Endothelial cell of umbilical vein (primary cell): ENCODE measurements at regions not wholly inside any gene's neighbourhood (a gene's known extent, or its start where the extent isn't known, plus 50 kb on each side); places are given as distances from the start of the nearest gene placed in this dataset.

ENCODE experiments used
- BruUV-seq: library from RNA; stranded (reverse); fragments of 400-500 nt; replicated peaks from 2 replicates; lab custom pipeline; 2021; lab: Mats Ljungman, UMichigan
- CTCF ChIA-PET: fragments of 300-600, 350-600 bp; sonication (Branson Sonifier 250); formaldehyde crosslinking; loops from one replicate; lab custom pipeline; 2021; ENCODE audit warnings: antibody characterized with exemption, inconsistent platforms; lab: Charles Lee
- POLR2A ChIA-PET: fragments of 300-600, 350-600 bp; sonication (Branson Sonifier 250); formaldehyde crosslinking; loops from one replicate; lab custom pipeline; 2021; ENCODE audit warnings: antibody characterized with exemption, inconsistent platforms; lab: Charles Lee
- DNase-seq: peaks from one replicate; pipeline ENCODE4 v3.0.0-alpha.2; 2011; ENCODE audit warnings: low read depth, low spot score
- FAIRE-seq: peaks from 2 replicates; lab custom pipeline; 2011; peaks lifted over from hg19 to GRCh38; lab: Jason Lieb, UNC
- H2AFZ ChIP-seq: 2 replicates; pipeline ENCODE4 v1.6.0; 2012; ENCODE audit warnings: low read depth, low read length, control low read depth, inconsistent platforms
- H3K27ac ChIP-seq: 2 replicates; pipeline ENCODE4 v1.5.1; 2011; ENCODE audit warnings: low read depth, mild to moderate bottlenecking, control low read depth, low read length, moderate library complexity; ENCODE audit not compliant: insufficient read depth
- H3K27me3 ChIP-seq, 2 experiments: 2 replicates each; pipeline versions ENCODE4 v1.6.0 to v1.6.1; 2011; ENCODE audit warnings: low read length in 2 of 2, mixed read lengths in 1 of 2; ENCODE audit not compliant: control insufficient read depth in 2 of 2, insufficient read depth in 2 of 2
- H3K36me3 ChIP-seq, 2 experiments: 2 replicates in 1 of 2; 3 replicates in 1 of 2; pipeline ENCODE4 v1.5.1; 2011; ENCODE audit warnings: low read length in 2 of 2, mild to moderate bottlenecking in 1 of 2, moderate library complexity in 1 of 2; ENCODE audit not compliant: control insufficient read depth in 2 of 2, insufficient read depth in 2 of 2; ENCODE audit errors: extremely low read depth in 1 of 2
- H3K4me1 ChIP-seq: 3 replicates; pipeline ENCODE4 v1.5.1; 2011; ENCODE audit warnings: mild to moderate bottlenecking, low read length; ENCODE audit not compliant: control insufficient read depth, insufficient read depth; ENCODE audit errors: extremely low read depth
- H3K4me2 ChIP-seq: 2 replicates; pipeline ENCODE4 v1.6.1; 2011; ENCODE audit warnings: low read length, control low read depth, mixed read lengths; ENCODE audit not compliant: insufficient read depth
- H3K4me3 ChIP-seq, 3 experiments: fragments of 200-600 bp in 1 of 3; sonication (generic), shearing (Covaris generic) in 1 of 3; replicated peaks in 1 of 3; 2 replicates each; pipeline ENCODE4 v1.5.1; 2011 to 2016; ENCODE audit warnings: control low read depth in 3 of 3, low read length in 3 of 3, mild to moderate bottlenecking in 2 of 3, inconsistent platforms in 1 of 3, low read depth in 1 of 3, moderate library complexity in 1 of 3; ENCODE audit not compliant: insufficient read depth in 1 of 3
- H3K79me2 ChIP-seq: 2 replicates; pipeline ENCODE4 v1.6.0; 2012; ENCODE audit warnings: low read length, inconsistent platforms; ENCODE audit not compliant: control insufficient read depth, insufficient read depth
- H3K9ac ChIP-seq: replicated peaks from 2 replicates; pipeline ENCODE3; 2011; ENCODE audit warnings: low read length, control low read depth; ENCODE audit not compliant: insufficient read depth; ENCODE audit errors: extremely low read depth
- H3K9me1 ChIP-seq: replicated peaks from 3 replicates; pipeline ENCODE4 v1.6.0; 2011; ENCODE audit warnings: mild to moderate bottlenecking, low read length; ENCODE audit not compliant: control insufficient read depth, insufficient read depth; ENCODE audit errors: extremely low read depth
- H3K9me3 ChIP-seq: replicated peaks from 2 replicates; pipeline ENCODE4 v1.5.1; 2012; ENCODE audit warnings: low read length, inconsistent platforms; ENCODE audit not compliant: control insufficient read depth, insufficient read depth
- H4K20me1 ChIP-seq: replicated peaks from 2 replicates; pipeline ENCODE3; 2011; ENCODE audit warnings: mild to moderate bottlenecking, low read length; ENCODE audit not compliant: control insufficient read depth, insufficient read depth; ENCODE audit errors: extremely low read depth
- EZH2 ChIP-seq: IDR thresholded peaks from 2 replicates; pipeline ENCODE4 v1.6.1; 2012; ENCODE audit warnings: borderline replicate concordance, low read depth, mild to moderate bottlenecking, moderate library complexity, low read length, inconsistent platforms; ENCODE audit not compliant: severe bottlenecking
- FOS ChIP-seq: IDR thresholded peaks from 2 replicates; pipeline ENCODE4 v1.6.1; 2011; ENCODE audit warnings: mild to moderate bottlenecking, low read length, moderate library complexity, borderline replicate concordance; ENCODE audit not compliant: insufficient read depth
- GATA2 ChIP-seq: IDR thresholded peaks from 2 replicates; pipeline ENCODE4 v1.7.0; 2011; ENCODE audit warnings: low read depth, mild to moderate bottlenecking, moderate library complexity, mixed read lengths, low read length; ENCODE audit not compliant: insufficient read length, insufficient read depth
- JUN ChIP-seq: IDR thresholded peaks from 2 replicates; pipeline ENCODE4 v1.6.1; 2011; ENCODE audit warnings: borderline replicate concordance, low read depth; ENCODE audit not compliant: insufficient read length, insufficient read depth
- MYC ChIP-seq: IDR thresholded peaks from one replicate; pipeline ENCODE4 v1.6.1; 2011; ENCODE audit warnings: mild to moderate bottlenecking, low read depth, low read length
- POLR2A ChIP-seq: IDR thresholded peaks from 2 replicates; pipeline ENCODE4 v1.6.1; 2012; ENCODE audit warnings: low read depth, mild to moderate bottlenecking, control low read depth, low read length
- POLR2AphosphoS5 ChIP-seq: IDR thresholded peaks from 2 replicates; pipeline ENCODE4 v1.6.1; 2012; ENCODE audit warnings: low read depth, mild to moderate bottlenecking, control low read depth, low read length, moderate library complexity; ENCODE audit not compliant: insufficient read depth
- dilution Hi-C: fragments of 300-500 bp; cut with MboI; formaldehyde crosslinking; loops from one replicate; pipeline ENCODE4 v1.15.0; 2019; ENCODE audit warnings: low sequenced_read_pairs; ENCODE audit not compliant: extremely low pct_ligation_motif_present
- intact Hi-C: fragments of 100-400 bp; cut with micrococcal nuclease; formaldehyde crosslinking; loops from one replicate; pipeline ENCODE4 v1.10.0; 2022
- TF ChIP-seq, protein P1 (sequence below), 2 donors: IDR thresholded peaks; 1 replicate in 1 of 2; 2 replicates in 1 of 2; pipeline ENCODE4 v1.5.1; 2011; ENCODE audit warnings: low read length in 2 of 2, mild to moderate bottlenecking in 2 of 2, moderate library complexity in 2 of 2, control low read depth in 1 of 2, inconsistent platforms in 1 of 2, low read depth in 1 of 2; ENCODE audit not compliant: insufficient read depth in 1 of 2; ENCODE audit errors: extremely low read depth in 1 of 2
- TF ChIP-seq, protein P2 (sequence below): IDR thresholded peaks from 2 replicates; pipeline ENCODE4 v1.6.1; 2011; ENCODE audit not compliant: insufficient read depth, insufficient read length

DNA sequence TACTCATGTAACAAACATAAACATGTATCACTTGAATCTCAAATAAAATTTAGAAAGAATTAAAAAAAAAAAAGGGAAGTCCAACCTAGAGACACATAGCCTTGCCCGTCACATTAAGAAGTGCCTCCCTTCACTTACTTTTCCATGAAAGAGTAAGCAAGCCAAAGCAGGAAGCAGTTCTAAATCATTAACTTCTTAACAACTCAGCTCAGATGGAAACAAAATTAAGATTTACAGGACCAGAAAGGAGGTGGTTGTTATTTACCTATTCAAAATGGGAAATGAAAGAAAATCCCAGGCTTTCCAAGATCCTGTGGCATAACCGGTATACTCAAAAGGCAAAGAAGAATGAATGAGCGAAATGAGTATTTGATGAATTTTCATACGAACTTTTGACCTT, 258.6 kb upstream of the DCN start:
- Histone ChIP-seq H3K4me3 (no peak overlapping the region), H2AFZ (no peak overlapping the region), H3K9ac (no peak overlapping the region), H3K4me1 (no peaks in the 10 kb centered on the region), H3K9me3 (no peaks in the 10 kb centered on the region), H3K79me2 (no peaks in the 10 kb centered on the region), H3K27me3 (no peaks in the 10 kb centered on the region), H3K36me3 (no peaks in the 10 kb centered on the region), H4K20me1 (no peaks in the 10 kb centered on the region), H3K27ac (no peak overlapping the region), H3K4me2 (no peak overlapping the region), H3K9me1 (no peaks in the 10 kb centered on the region)
- dilution Hi-C loops: no loop called here
- FAIRE-seq (no peak), DNase-seq (no peak)
- CTCF ChIA-PET: no interaction called here
- no peak for TF ChIP-seq POLR2AphosphoS5
- TF ChIP-seq MYC: no peak
- no peak for TF ChIP-seq EZH2
- TF ChIP-seq, protein P1, sequence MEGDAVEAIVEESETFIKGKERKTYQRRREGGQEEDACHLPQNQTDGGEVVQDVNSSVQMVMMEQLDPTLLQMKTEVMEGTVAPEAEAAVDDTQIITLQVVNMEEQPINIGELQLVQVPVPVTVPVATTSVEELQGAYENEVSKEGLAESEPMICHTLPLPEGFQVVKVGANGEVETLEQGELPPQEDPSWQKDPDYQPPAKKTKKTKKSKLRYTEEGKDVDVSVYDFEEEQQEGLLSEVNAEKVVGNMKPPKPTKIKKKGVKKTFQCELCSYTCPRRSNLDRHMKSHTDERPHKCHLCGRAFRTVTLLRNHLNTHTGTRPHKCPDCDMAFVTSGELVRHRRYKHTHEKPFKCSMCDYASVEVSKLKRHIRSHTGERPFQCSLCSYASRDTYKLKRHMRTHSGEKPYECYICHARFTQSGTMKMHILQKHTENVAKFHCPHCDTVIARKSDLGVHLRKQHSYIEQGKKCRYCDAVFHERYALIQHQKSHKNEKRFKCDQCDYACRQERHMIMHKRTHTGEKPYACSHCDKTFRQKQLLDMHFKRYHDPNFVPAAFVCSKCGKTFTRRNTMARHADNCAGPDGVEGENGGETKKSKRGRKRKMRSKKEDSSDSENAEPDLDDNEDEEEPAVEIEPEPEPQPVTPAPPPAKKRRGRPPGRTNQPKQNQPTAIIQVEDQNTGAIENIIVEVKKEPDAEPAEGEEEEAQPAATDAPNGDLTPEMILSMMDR (IDR thresholded peaks at IDR 0.05; ENCODE audit: extremely low read depth in 1 of 2, insufficient read depth in 1 of 2, low read depth in 1 of 2, low read length in 2 of 2): no peak
- no peak for TF ChIP-seq POLR2A
- TF ChIP-seq FOS: no peak
- no peak for TF ChIP-seq JUN
- TF ChIP-seq, protein P2, sequence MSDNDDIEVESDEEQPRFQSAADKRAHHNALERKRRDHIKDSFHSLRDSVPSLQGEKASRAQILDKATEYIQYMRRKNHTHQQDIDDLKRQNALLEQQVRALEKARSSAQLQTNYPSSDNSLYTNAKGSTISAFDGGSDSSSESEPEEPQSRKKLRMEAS: no peak
- TF ChIP-seq GATA2: no peak
- intact Hi-C loops: no loop called here
- POLR2A ChIA-PET: no interaction called here
- BruUV-seq: no TSS peak
